ENCODE measurements at regions not wholly inside any gene's neighbourhood (a gene's known extent, or its start where the extent isn't known, plus 50 kb on each side); places are given as distances from the start of the nearest gene placed in this dataset.

- no peak for DNase-seq
- TF ChIP-seq, protein P1, sequence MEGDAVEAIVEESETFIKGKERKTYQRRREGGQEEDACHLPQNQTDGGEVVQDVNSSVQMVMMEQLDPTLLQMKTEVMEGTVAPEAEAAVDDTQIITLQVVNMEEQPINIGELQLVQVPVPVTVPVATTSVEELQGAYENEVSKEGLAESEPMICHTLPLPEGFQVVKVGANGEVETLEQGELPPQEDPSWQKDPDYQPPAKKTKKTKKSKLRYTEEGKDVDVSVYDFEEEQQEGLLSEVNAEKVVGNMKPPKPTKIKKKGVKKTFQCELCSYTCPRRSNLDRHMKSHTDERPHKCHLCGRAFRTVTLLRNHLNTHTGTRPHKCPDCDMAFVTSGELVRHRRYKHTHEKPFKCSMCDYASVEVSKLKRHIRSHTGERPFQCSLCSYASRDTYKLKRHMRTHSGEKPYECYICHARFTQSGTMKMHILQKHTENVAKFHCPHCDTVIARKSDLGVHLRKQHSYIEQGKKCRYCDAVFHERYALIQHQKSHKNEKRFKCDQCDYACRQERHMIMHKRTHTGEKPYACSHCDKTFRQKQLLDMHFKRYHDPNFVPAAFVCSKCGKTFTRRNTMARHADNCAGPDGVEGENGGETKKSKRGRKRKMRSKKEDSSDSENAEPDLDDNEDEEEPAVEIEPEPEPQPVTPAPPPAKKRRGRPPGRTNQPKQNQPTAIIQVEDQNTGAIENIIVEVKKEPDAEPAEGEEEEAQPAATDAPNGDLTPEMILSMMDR (IDR thresholded peaks at IDR 0.05; ENCODE audit: unreplicated experiment) = no peak
- Mint-ChIP-seq H3K4me1 (ENCODE audit: low read depth, unreplicated experiment) (peaks cover 17% of the 10 kb centered on the region), H3K4me3 (ENCODE audit: low read depth, unreplicated experiment) (no peak overlapping the region), H3K9me3 (ENCODE audit: low read depth, unreplicated experiment) (no peaks in the 10 kb centered on the region), H3K36me3 (ENCODE audit: insufficient read depth, unreplicated experiment) (peaks cover 5% of the 10 kb centered on the region), H3K27me3 (ENCODE audit: unreplicated experiment) (peaks cover 56% of the 10 kb centered on the region), H3K27ac (ENCODE audit: unreplicated experiment) (no peak overlapping the region)
- CTCF ChIA-PET = interaction anchor here (1.2 kb wide), 1 partner anchor 10 kb away, joined by 3 read pairs; no protein-coding TSS in a partner anchor
- no TSS peak for BruUV-seq (replicated peaks)
- intact Hi-C loops (cut with micrococcal nuclease; ENCODE audit: unreplicated experiment) = no loop called here
Measured at GRCh38 chr2:71786291-71787107, 333.1 kb downstream of the DYSF start.

- BruUV-seq (replicated peaks) = no TSS peak
- Mint-ChIP-seq H3K4me3 (ENCODE audit: low read depth, unreplicated experiment) (no peak overlapping the region), H3K4me1 (ENCODE audit: low read depth, unreplicated experiment) (peaks cover 17% of the 10 kb centered on the region), H3K27ac (ENCODE audit: unreplicated experiment) (no peak overlapping the region), H3K9me3 (ENCODE audit: low read depth, unreplicated experiment) (no peaks in the 10 kb centered on the region), H3K27me3 (ENCODE audit: unreplicated experiment) (peaks cover 65% of the 10 kb centered on the region), H3K36me3 (ENCODE audit: insufficient read depth, unreplicated experiment) (peaks cover 5% of the 10 kb centered on the region)
- intact Hi-C loops (cut with micrococcal nuclease; ENCODE audit: unreplicated experiment) = no loop called here
- TF ChIP-seq, protein P1 (IDR thresholded peaks at IDR 0.05; ENCODE audit: unreplicated experiment) = no peak
- CTCF ChIA-PET = no interaction called here
- no peak for DNase-seq
Measured at GRCh38 chr2:71785516-71785981, 332.2 kb downstream of the DYSF start.

DNA sequence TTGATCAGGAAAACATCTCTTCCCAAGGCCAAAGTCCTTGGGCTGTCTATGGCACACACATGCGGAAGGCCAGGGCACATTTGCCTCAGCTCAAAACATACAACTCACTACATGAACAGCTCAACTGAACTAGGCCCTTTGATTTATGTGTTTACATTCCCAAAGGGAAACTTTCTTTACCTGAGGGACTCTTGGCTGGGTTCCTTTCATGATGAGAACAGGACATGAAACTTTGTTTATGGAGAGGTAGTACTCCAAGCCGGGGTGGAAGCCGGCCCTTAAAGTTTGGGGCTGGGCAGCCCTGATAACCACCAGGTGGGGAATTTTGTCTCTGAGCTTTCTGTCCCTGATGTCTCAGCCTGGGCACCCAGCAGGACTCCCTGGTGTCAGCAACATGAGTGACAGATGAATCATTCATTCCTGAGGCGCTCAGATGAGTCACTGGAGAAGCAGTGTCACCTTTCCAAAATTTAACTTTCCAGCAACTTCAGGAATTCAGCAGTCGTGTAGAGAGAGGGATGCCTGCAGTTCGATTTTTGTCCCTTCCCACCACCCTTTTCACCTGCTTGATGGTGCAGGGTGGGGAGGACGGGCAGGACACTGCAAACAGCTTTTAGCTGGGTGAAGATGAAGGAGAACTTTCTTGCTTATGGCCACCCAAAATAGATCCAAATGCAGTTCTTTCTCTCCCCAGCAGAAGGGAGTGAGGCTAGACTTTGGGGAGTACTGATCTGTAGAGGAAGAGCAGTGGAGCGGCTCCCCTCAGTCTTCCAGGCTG lies 331.6 kb downstream of the DYSF start:
- intact Hi-C loops (cut with micrococcal nuclease; ENCODE audit: unreplicated experiment) = no loop called here
- no peak overlapping the region for H3K4me3 Mint-ChIP-seq (ENCODE audit: low read depth, unreplicated experiment)
- no peak overlapping the region for H3K27ac Mint-ChIP-seq (ENCODE audit: unreplicated experiment)

GRCh38 chr2:71783815-71784214 lies 330.5 kb downstream of the DYSF start:
- BruUV-seq (replicated peaks) = no TSS peak
- peaks cover 5% of the 10 kb centered on the region for H3K36me3 Mint-ChIP-seq (ENCODE audit: insufficient read depth, unreplicated experiment)
- intact Hi-C loops (cut with micrococcal nuclease; ENCODE audit: unreplicated experiment) = no loop called here
- DNase-seq = no peak
- H3K27ac Mint-ChIP-seq (ENCODE audit: unreplicated experiment) = no peak overlapping the region
- no peaks in the 10 kb centered on the region for H3K9me3 Mint-ChIP-seq (ENCODE audit: low read depth, unreplicated experiment)
- H3K4me1 Mint-ChIP-seq (ENCODE audit: low read depth, unreplicated experiment) = peaks cover 17% of the 10 kb centered on the region
- CTCF ChIA-PET = interaction anchor here (0.7 kb wide), 1 partner anchor 16 kb away, joined by 3 read pairs; no protein-coding TSS in a partner anchor
- H3K4me3 Mint-ChIP-seq (ENCODE audit: low read depth, unreplicated experiment) = no peak overlapping the region
- TF ChIP-seq, protein P1 (IDR thresholded peaks at IDR 0.05; ENCODE audit: unreplicated experiment) = no peak
- peaks cover 83% of the 10 kb centered on the region for H3K27me3 Mint-ChIP-seq (ENCODE audit: unreplicated experiment)

More for the DNA sequence above, 331.6 kb downstream of the DYSF start:
- CTCF ChIA-PET = interaction anchor here (0.7 kb wide), 1 partner anchor 15 kb away, joined by 3 read pairs; no protein-coding TSS in a partner anchor
- Mint-ChIP-seq H3K36me3 (ENCODE audit: insufficient read depth, unreplicated experiment) (peaks cover 5% of the 10 kb centered on the region), H3K9me3 (ENCODE audit: low read depth, unreplicated experiment) (no peaks in the 10 kb centered on the region), H3K27me3 (ENCODE audit: unreplicated experiment) (peaks cover 72% of the 10 kb centered on the region), H3K4me1 (ENCODE audit: low read depth, unreplicated experiment) (peaks cover 17% of the 10 kb centered on the region)
- TF ChIP-seq, protein P1 (IDR thresholded peaks at IDR 0.05; ENCODE audit: unreplicated experiment) = no peak
- BruUV-seq (replicated peaks) = no TSS peak
- DNase-seq = no peak

Measured in Calu3 (cell line).